GM12891 (cell line): ENCODE measurements at regions not wholly inside any gene's neighbourhood (a gene's known extent, or its start where the extent isn't known, plus 50 kb on each side); places are given as distances from the start of the nearest gene placed in this dataset.
"Not testable (repeated sequence)": the region's sequence is repeated elsewhere in the genome, so short reads cannot be mapped to it uniquely, and the experiment has no call there.

Experiments
- DNase-seq: peaks from one replicate; pipeline ENCODE4 v3.0.0; 2011; ENCODE audit warnings: low spot score; ENCODE audit not compliant: insufficient read length
- FAIRE-seq: peaks from 2 replicates; lab custom pipeline; 2011; peaks lifted over from hg19 to GRCh38; lab: Jason Lieb, UNC
- PAX5 ChIP-seq: IDR thresholded peaks from 2 replicates; pipeline ENCODE4 v1.6.1; 2011; ENCODE audit warnings: low read length, moderate library complexity, mild to moderate bottlenecking; ENCODE audit not compliant: insufficient read depth, severe bottlenecking
- POLR2A ChIP-seq: IDR thresholded peaks from 2 replicates; pipeline ENCODE4 v1.6.1; 2011; ENCODE audit warnings: low read depth, low read length, control low read depth
- POLR2AphosphoS5 ChIP-seq: IDR thresholded peaks from 2 replicates; pipeline ENCODE4 v1.6.1; 2011; ENCODE audit warnings: low read depth, low read length, control low read depth
- POU2F2 ChIP-seq: IDR thresholded peaks from 2 replicates; pipeline ENCODE4 v1.6.1; 2011; ENCODE audit warnings: low read depth, mild to moderate bottlenecking, control low read depth, low read length, moderate library complexity
- SPI1 ChIP-seq: IDR thresholded peaks from 2 replicates; pipeline ENCODE4 v1.6.1; 2011; ENCODE audit warnings: low read depth, low read length, control low read depth
- TAF1 ChIP-seq: IDR thresholded peaks from 2 replicates; pipeline ENCODE4 v1.6.1; 2011; ENCODE audit warnings: low read depth, low read length, control low read depth

DNA sequence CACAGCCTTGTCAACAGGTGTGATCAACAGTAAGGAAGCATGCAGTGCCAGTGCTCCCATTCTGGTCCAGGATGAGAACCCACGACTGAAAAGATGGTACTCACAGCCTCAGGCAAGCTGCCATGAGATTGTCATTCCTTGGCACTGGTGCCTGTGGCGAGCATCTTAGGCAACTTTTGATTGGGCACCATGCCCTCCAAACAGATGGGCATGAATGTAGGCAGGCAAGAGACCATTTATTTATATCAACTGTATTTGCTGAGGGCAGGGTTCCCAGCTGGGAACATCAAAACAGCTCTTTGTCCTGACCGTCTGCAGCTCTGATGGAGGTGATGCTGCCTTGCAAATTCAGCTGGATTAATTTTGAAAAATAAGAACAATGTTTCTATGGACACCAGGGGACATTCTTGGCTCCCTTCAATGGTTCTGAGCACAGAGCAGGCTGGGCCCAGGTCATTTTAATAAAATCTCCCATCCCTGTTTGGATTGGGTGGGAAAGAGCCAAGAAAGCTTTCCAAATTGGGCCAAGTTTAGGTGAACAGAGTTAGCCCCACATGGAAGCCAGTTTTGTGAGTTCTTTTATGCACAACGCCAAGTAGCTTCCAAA, 522.5 kb downstream of the RMST start:
- no peak for TF ChIP-seq POU2F2
- no peak for TF ChIP-seq TAF1
- no peak for TF ChIP-seq SPI1
- TF ChIP-seq POLR2AphosphoS5, result no peak
- no peak for TF ChIP-seq PAX5
- TF ChIP-seq POLR2A, result no peak
- DNase-seq, result no peak
- no peak for FAIRE-seq

DNA sequence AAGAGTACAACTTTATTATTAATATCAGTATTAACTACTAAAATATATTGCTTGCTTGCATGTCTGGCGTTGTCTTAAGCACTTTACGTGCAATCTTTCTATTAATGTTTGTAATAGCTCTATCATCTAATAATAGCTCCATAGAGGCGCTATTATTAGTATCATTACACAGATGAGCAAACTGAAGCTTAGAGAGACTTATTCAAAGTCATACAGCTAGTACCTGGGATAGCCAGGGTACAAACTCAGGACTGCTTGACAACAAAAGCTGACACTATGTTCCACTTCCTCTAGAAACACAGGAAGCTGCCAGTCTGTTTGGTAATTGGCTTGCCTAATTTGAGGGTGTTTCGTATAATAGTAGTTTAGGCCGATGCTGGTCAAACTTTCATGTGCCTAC, 523.2 kb downstream of the RMST start:
- DNase-seq, result no peak
- no peak for FAIRE-seq
- TF ChIP-seq POU2F2 (no peak), SPI1 (no peak), POLR2A (no peak), POLR2AphosphoS5 (no peak), PAX5 (no peak), TAF1 (no peak)

DNA sequence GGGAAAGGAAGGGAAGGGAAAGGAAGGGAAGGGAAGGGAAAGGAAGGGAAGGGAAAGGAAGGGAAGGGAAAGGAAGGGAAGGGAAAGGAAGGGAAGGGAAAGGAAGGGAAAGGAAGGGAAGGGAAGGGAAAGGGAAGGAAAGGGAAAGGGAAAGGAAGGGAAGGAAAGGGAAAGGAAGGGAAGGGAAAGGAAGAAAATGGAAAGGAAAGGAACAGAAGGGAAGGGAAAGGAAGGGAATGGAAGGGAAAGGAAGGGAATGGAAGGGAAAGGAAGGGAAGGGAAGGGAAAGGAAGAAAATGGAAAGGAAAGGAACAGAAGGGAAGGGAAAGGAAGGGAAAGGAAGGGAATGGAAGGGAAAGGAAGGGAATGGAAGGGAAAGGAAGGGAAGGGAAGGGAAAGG, 526.0 kb downstream of the RMST start:
- FAIRE-seq, DNase-seq: not testable (repeated sequence)

DNA sequence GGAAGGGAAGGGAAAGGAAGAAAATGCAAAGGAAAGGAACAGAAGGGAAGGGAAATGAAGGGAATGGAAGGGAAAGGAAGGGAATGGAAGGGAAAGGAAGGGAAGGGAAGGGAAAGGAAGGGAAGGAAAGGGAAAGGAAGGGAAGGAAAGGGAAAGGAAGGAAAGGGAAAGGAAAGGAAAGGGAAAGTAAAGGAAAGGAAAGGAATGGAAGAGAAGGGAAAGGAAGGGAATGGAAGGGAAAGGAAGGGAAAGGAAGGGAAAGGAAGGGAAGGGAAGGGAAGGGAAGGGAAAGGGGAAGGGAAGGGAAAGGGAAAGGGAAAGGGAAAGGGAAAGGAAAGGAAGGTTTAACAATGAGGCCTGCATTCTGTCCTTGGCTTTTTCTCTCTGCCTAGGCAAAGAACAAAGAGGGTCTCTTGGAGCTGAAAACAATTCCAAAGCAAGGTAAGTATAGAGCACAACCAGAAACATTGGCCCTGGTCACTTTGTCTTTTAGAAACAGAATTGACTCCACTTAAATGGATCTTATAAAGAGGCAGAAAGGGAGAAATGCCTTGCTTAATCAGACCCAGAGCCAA, 525.9 kb upstream of the TMPO start:
- no peak for FAIRE-seq
- DNase-seq, result no peak
- TF ChIP-seq POLR2A (no peak), PAX5 (no peak), POLR2AphosphoS5 (no peak), POU2F2 (no peak), TAF1 (no peak)

DNA sequence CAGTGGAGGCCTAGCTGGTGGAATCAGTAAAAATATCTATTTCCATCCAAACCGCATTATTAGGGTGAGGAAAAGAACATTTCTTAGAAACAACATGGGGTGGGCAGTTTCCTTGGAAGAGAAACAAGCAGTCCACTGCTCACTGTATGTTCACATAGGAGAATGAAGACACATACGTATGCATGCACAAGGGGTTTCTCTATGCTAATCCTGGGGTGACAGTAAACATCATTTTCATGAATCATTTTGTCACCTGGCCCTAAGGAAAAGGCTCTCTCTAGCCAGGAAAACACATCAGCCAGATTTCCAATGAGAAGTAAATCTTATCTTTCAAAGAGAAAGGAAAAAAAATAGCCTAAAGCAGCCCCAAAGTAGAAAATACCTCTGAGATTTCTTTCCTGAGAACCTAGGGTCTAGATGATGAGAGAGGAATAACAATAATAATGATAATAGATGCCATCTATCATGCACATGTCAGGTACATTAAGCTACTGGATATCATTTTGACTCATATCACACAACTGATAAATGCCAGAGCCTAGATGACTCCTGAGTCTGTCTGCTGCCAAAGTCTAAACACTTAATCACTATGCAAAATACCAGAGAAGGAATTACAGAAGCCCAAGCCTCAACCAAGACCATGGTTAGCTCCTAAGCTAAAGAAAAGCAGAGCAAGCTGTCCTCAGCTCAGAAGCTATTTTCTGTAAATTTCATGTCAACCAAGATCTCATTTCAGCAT, 520.5 kb upstream of the TMPO start:
- no peak for TF ChIP-seq POU2F2
- no peak for TF ChIP-seq POLR2A
- TF ChIP-seq SPI1, result no peak
- no peak for TF ChIP-seq PAX5
- TF ChIP-seq POLR2AphosphoS5, result no peak
- no peak for TF ChIP-seq TAF1
- DNase-seq (no peak), FAIRE-seq (no peak)

DNA sequence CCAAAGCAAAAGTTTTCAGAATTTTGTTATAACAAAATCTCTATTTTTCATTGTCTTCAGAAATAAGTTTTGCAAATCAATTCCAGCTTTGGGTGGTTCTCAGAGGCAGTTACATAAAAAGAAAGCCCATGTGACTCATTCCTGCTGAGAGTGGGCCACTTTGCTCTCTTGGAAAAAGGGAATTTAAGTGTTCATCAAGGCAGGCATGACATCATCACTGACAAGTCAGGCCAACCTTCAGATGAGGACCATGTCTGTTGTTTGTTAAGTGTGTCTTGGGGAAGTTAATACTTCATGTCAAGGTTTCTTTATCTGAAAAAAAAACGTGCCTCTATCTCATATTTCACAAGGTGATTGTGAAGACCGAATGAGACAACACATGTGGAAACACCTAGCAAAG, 519.8 kb upstream of the TMPO start:
- no peak for FAIRE-seq
- no peak for TF ChIP-seq PAX5
- no peak for TF ChIP-seq TAF1
- no peak for TF ChIP-seq POLR2A
- DNase-seq, result no peak

DNA sequence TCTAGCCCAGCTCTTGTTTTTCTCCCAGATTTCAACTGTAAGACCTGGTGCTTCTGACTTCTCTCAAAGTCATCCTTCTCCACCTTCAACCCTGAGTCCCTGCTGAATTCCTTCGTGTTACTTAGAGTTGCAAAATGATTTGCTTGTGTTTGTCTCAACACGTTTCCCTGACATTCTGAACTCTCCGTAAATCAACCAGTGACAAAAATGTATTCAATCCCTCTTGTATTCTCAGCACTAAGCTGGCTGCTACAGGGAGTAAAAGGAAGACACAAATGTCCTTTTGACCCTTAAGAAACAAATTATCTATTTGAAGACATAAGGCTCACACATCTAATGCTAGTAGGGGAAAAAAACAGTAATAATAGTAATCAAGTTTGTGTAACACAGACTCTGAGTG, 514.0 kb upstream of the TMPO start:
- FAIRE-seq (no peak), DNase-seq (no peak)
- no peak for TF ChIP-seq SPI1
- no peak for TF ChIP-seq TAF1
- no peak for TF ChIP-seq POU2F2
- TF ChIP-seq PAX5, result no peak
- TF ChIP-seq POLR2A, result no peak
- no peak for TF ChIP-seq POLR2AphosphoS5

DNA sequence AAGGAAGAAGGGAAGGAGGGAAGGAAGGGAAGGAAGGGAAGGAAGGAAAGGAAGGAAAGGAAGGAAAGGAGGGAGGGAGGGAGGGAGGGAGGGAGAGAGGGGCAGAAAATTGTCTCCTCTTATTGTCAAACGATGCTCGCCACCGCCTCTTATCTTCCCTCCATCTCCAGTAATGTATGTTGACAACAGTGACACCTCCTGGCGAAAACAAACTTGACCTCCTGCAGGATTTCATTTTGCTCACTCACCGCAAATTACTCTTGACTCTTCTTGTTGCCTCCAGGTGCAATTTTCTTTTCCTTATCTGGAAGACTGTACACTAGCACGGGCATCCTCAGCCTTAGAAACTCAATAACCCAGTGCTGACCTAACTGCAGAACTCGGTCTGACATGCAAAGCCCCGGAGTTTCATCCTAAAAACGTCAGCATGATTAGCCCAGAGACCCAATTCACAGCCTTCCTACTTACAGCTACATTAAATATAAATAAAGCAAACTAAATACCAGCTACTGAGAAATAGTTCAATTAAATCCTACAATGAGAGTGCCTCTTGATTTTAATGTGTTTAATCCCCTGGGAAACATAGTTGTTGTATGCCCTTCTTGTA, 512.4 kb upstream of the TMPO start:
- DNase-seq, result peak; percentile 8

DNA sequence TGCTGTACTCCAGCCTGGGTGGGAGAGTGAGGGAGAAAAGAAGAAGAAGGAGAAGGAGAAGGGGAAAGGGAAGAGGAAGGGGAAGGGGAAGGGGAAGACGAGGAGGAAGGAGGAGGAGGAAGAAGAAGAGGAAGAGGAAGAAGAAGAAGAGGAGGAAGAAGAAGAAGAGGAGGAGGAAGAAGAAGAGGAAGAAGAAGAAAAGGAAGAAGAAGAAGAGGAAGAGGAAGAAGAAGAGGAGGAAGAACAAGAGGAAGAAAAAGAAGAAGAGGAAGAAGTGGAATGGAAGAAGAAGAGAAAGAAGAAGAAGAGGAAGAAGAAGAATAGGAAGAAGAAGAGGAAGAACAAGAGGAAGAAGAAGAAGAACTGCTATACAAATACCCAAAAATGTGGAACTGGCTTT, 507.4 kb upstream of the TMPO start:
- FAIRE-seq (no peak), DNase-seq (no peak)
- TF ChIP-seq POLR2AphosphoS5, result no peak
- TF ChIP-seq SPI1, result no peak
- no peak for TF ChIP-seq TAF1
- TF ChIP-seq POU2F2, result no peak
- no peak for TF ChIP-seq POLR2A
- no peak for TF ChIP-seq PAX5

More for the DNA sequence above, 512.4 kb upstream of the TMPO start:
- peak; percentile 85 for FAIRE-seq
- TF ChIP-seq POLR2A (no peak), PAX5 (no peak), TAF1 (no peak), POLR2AphosphoS5 (no peak), SPI1 (no peak), POU2F2 (no peak)

DNA sequence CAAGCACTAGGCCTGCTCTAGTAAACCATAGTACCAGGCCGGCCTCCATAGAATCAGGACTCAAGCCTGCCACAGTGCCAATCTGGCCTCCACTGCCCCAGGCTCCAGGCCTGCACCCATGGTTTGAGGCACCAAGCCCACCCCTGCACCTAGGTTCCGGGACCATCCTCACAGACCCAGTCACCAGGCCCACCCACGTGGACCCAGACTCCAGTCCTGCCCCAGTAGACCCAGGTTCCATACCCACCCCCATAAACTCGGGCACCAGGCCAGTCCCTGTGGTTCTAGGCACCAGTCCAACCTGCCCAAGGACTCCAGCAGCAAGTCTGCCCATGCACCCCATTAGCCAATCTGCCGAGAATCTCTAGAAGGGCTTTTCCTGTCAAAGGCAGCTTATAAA, 501.8 kb upstream of the TMPO start:
- TF ChIP-seq POU2F2, result no peak
- no peak for TF ChIP-seq SPI1
- no peak for TF ChIP-seq POLR2AphosphoS5
- TF ChIP-seq TAF1, result no peak
- no peak for TF ChIP-seq PAX5
- DNase-seq (no peak), FAIRE-seq (no peak)
